ENCODE measurements at regions not wholly inside any gene's neighbourhood (a gene's known extent, or its start where the extent isn't known, plus 50 kb on each side); places are given as distances from the start of the nearest gene placed in this dataset.

GRCh38 chr14:83972631-83973030 is 1557.3 kb upstream of the FLRT2 start:
- TF ChIP-seq CTCF (IDR thresholded peaks at IDR 0.05; ENCODE audit: borderline replicate concordance, extremely low read depth, low read length, poor library complexity, severe bottlenecking) (no peak), EZH2 (IDR thresholded peaks at IDR 0.05; ENCODE audit: borderline replicate concordance, low read depth, low read length, severe bottlenecking) (no peak)

All from DND-41 (cell line).